Spinal cord (tissue), 9 donors: ENCODE measurements at regions not wholly inside any gene's neighbourhood (a gene's known extent, or its start where the extent isn't known, plus 50 kb on each side); places are given as distances from the start of the nearest gene placed in this dataset.
"Not testable (repeated sequence)": the region's sequence is repeated elsewhere in the genome, so short reads cannot be mapped to it uniquely, and the experiment has no call there.

ENCODE experiments used
- DNase-seq, 6 donors: peaks; one replicate each; pipeline versions ENCODE4 v3.0.0 to v3.0.0-alpha.2; 2013 to 2015; ENCODE audit warnings: low spot score in 6 of 6, low read depth in 4 of 6
- H3K27ac ChIP-seq: one replicate; pipeline ENCODE4 v1.5.1; 2013; ENCODE audit warnings: low read depth, low read length, control low read depth
- H3K27me3 ChIP-seq: one replicate; pipeline ENCODE4 v1.6.1; 2013; ENCODE audit warnings: low read length; ENCODE audit not compliant: control insufficient read depth, insufficient read depth
- H3K36me3 ChIP-seq: one replicate; pipeline ENCODE4 v1.6.1; 2013; ENCODE audit warnings: low read length; ENCODE audit not compliant: control insufficient read depth, insufficient read depth
- H3K4me1 ChIP-seq: one replicate; pipeline ENCODE4 v1.6.1; 2013; ENCODE audit warnings: low read length; ENCODE audit not compliant: control insufficient read depth, insufficient read depth
- H3K4me3 ChIP-seq: one replicate; pipeline ENCODE4 v1.5.1; 2013; ENCODE audit warnings: low read depth, low read length, control low read depth
- H3K9me3 ChIP-seq: one replicate; pipeline ENCODE4 v1.6.1; 2013; ENCODE audit warnings: low read length; ENCODE audit not compliant: control insufficient read depth, insufficient read depth
- WGBS: methylation state at CpG from one replicate; pipeline ENCODE4 v1.1.5; 2013; ENCODE audit warnings: missing lambda C conversion rate; ENCODE audit not compliant: insufficient coverage; 5-methylcytosine and 5-hydroxymethylcytosine counted together
- donor health status: healthy.

GRCh38 chr13:61128850-61129645 lies 286.6 kb downstream of the PCDH20 start:
- DNase-seq = peak in 4 of 6 donors; percentile 10 to 74 (median 30)
- Histone ChIP-seq H3K27ac (no peak overlapping the region), H3K36me3 (no peaks in the 10 kb centered on the region), H3K27me3 (no peaks in the 10 kb centered on the region), H3K4me1 (peaks cover 2% of the 10 kb centered on the region), H3K4me3 (no peak overlapping the region), H3K9me3 (no peaks in the 10 kb centered on the region)
- WGBS = no CpG with 5 or more reads among the region's 2 CpGs

DNA sequence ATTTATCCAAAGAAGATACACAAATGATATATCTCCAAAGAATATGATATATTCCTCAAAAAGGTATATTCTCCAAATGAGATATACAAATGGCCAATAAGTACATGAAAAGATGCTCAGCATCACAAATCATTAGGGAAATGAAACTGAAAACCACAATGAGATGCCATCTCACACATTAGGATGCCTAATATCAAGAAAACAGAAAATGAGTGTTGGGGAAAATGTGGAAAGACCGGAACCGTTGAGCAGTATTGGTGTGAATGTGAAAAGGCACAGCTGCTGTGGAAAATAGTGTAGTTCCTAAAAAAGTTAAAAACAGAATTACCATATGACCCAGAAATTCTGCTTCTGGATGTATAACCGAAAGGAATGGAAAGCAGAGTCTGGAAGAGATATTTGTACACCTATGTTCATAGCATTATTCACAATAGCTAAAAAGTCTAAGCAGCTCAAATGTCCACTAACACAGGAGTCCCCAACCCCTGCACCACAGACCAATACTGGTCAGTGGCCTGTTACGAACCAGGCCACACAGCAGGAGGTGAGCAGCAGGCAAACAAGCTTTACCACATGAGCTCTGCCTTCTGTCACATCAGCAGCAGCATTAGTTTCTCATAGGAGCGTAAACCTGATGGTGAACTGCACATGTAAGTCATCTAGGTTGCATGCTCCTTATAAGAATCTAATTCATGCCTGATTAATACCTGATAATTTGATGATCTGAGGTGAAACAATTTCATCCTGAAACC lies 291.9 kb downstream of the PCDH20 start:
- H3K36me3 ChIP-seq = no peaks in the 10 kb centered on the region
- H3K4me3 ChIP-seq = no peak overlapping the region
- DNase-seq = no peak
- H3K9me3 ChIP-seq = peaks cover 2% of the 10 kb centered on the region
- H3K27ac ChIP-seq = no peak overlapping the region
- H3K27me3 ChIP-seq = no peaks in the 10 kb centered on the region
- H3K4me1 ChIP-seq = no peaks in the 10 kb centered on the region
- 33% methylated on average over 1 of the region's 5 CpGs for WGBS

DNA sequence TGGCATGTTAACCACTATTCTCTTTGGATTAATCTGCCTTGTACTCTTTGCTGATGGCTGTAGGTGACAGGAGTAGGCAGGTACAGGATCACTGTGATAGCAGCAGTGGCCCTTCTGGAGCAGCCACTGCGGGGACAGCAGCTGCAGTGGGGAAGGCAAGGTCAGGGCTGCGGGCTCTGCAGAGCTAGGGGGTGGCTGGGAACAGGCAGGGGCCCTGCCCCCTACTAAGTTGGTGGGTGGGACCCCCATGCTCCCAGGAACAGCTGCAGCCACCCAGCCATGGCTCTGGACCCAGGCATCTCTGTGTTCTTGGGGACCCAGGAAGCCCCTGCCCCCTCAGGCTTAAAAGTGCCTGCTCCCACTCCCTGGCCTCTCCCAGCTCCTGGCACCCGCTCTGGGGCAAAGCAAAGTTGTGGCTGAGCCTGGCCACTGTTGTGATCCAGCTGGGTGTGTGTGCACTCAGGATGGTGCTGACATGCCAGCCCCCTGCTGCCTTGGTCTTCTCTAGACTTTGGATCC lies 302.4 kb downstream of the PCDH20 start:
- DNase-seq = no peak
- Histone ChIP-seq H3K9me3 (peaks cover 3% of the 10 kb centered on the region), H3K27me3 (no peaks in the 10 kb centered on the region), H3K36me3 (no peaks in the 10 kb centered on the region), H3K4me1 (no peaks in the 10 kb centered on the region), H3K4me3 (no peak overlapping the region), H3K27ac (no peak overlapping the region)
- 50% methylated on average over 2 of the region's 3 CpGs for WGBS

DNA sequence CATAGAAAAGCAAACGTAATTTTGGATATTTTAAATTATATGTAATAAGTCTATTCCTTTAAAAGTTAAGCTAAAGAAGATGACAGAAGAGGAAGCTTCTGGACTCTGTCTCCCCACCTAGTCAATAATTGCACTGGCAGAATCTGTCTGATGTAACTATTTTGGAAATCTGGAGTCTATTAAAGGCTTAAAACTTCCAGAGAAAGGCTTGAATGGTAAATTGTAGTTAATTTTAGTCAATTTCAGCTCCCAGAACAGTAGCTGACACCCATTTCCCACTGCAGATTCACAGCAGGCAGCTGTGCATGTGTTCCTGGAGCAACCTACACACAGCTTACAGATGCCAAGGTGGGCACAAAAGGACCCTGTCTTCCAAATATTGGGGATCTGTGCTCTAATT lies 304.1 kb downstream of the PCDH20 start:
- H3K36me3 ChIP-seq = no peaks in the 10 kb centered on the region
- peaks cover 3% of the 10 kb centered on the region for H3K9me3 ChIP-seq
- no CpG with 5 or more reads among the region's 1 CpG for WGBS
- no peaks in the 10 kb centered on the region for H3K4me1 ChIP-seq
- H3K27ac ChIP-seq = no peak overlapping the region
- no peak overlapping the region for H3K4me3 ChIP-seq
- no peak for DNase-seq
- no peaks in the 10 kb centered on the region for H3K27me3 ChIP-seq

DNA sequence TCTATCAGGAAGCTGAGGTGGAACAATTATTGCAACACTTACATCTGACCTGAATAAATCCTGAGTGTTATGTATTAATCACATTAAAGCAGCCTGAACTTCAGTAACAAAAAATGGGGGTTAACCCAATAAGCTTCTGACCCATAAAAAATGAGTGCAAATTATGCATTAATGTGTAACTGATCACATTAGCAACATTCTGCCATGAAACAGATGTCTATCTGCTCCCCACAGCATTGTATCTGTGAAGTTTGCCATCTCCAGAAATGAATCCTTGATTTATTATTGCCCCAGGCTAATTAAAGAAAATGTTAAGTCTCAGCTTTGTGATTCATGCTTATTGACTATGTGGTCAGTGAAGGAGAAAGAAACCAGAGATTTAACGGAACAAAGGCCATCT lies 304.9 kb downstream of the PCDH20 start:
- H3K36me3 ChIP-seq = no peaks in the 10 kb centered on the region
- no peaks in the 10 kb centered on the region for H3K4me1 ChIP-seq
- no CpG with 5 or more reads among the region's 1 CpG for WGBS
- peaks cover 3% of the 10 kb centered on the region for H3K9me3 ChIP-seq
- H3K27me3 ChIP-seq = no peaks in the 10 kb centered on the region
- H3K4me3 ChIP-seq = no peak overlapping the region
- DNase-seq = peak in 1 of 6 donors; percentile 39
- no peak overlapping the region for H3K27ac ChIP-seq

GRCh38 chr13:61109741-61110140 lies 305.9 kb downstream of the PCDH20 start:
- Histone ChIP-seq H3K4me1 (no peaks in the 10 kb centered on the region), H3K9me3 (peaks cover 3% of the 10 kb centered on the region), H3K27me3 (no peaks in the 10 kb centered on the region), H3K27ac (no peak overlapping the region), H3K4me3 (no peak overlapping the region), H3K36me3 (no peaks in the 10 kb centered on the region)
- no peak for DNase-seq
- WGBS = 93% methylated on average over 3 of the region's 5 CpGs

GRCh38 chr13:61107989-61108388 lies 307.7 kb downstream of the PCDH20 start:
- Histone ChIP-seq H3K4me3 (no peak overlapping the region), H3K27me3 (no peaks in the 10 kb centered on the region), H3K27ac (no peak overlapping the region), H3K4me1 (no peaks in the 10 kb centered on the region), H3K36me3 (no peaks in the 10 kb centered on the region), H3K9me3 (no peaks in the 10 kb centered on the region)
- WGBS = 90% methylated on average over 1 of the region's 2 CpGs
- no peak for DNase-seq

- H3K27me3 ChIP-seq = no peaks in the 10 kb centered on the region
- H3K36me3 ChIP-seq = no peaks in the 10 kb centered on the region
- DNase-seq = no peak
- H3K4me1 ChIP-seq = no peaks in the 10 kb centered on the region
- H3K27ac ChIP-seq = no peak overlapping the region
- H3K9me3 ChIP-seq = no peaks in the 10 kb centered on the region
- H3K4me3 ChIP-seq = no peak overlapping the region
Observed at GRCh38 chr13:61095885-61096284, 319.8 kb downstream of the PCDH20 start.

GRCh38 chr13:61094865-61095264 lies 320.8 kb downstream of the PCDH20 start:
- Histone ChIP-seq H3K36me3 (no peaks in the 10 kb centered on the region), H3K9me3 (no peaks in the 10 kb centered on the region), H3K4me3 (no peak overlapping the region), H3K27me3 (no peaks in the 10 kb centered on the region), H3K4me1 (no peaks in the 10 kb centered on the region), H3K27ac (no peak overlapping the region)
- no peak for DNase-seq

DNA sequence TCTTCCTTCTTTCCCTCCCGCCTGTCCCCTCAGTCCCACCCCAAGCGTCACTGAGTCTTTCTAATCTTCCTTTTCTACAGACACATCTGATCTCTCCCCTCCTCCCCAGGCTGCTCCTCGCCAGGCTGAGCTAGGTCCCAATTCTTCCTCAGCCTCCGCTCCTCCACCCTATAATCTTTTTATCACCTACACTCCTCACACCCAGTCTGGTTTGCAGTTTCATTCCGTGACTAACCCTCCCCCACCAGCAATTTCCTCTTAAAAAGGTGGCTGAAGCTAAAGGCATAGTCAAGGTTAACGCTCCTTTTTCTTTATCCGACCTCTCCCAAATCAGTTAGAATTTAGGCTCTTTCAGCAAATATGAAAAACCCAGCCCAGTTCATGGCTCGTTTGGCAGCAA lies 325.8 kb downstream of the PCDH20 start:
- not testable (repeated sequence) for H3K27me3 ChIP-seq, H3K27ac ChIP-seq

More for the DNA sequence above, 325.8 kb downstream of the PCDH20 start:
- H3K9me3 ChIP-seq, H3K4me1 ChIP-seq, H3K36me3 ChIP-seq, DNase-seq, H3K4me3 ChIP-seq: not testable (repeated sequence)
- WGBS = 72% methylated on average over 5 of the region's 8 CpGs
